GM21576 (cell line): ENCODE measurements at regions not wholly inside any gene's neighbourhood (a gene's known extent, or its start where the extent isn't known, plus 50 kb on each side); places are given as distances from the start of the nearest gene placed in this dataset.
"Not testable (repeated sequence)": the region's sequence is repeated elsewhere in the genome, so short reads cannot be mapped to it uniquely, and the experiment has no call there.

Experiments
- ATAC-seq: cut with Tn5 transposase; IDR thresholded peaks from one replicate; pipeline ENCODE4 v1.9.1; 2021; ENCODE audit warnings: mild to moderate bottlenecking, moderate library complexity; ENCODE audit not compliant: unreplicated experiment

DNA sequence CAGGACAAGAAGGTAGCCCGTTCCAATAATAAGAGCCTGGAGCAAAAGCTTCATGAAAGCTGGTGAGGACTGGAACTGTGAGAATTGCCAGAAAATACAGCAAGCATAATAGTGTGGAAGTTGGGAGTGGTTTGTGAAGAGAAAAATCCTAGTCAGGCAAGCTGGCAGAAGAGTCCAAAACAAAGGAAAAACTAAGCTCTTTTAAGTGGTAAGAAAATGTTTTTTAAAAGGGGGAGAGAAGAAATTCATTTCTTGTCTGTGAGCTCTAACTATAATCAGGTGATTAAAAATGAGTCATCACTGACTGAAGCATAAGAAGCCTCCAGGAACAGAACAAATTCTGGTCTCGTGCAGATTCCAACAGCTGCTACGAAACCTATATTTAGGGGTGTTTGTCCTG is 102.6 kb downstream of the CAAP1 start:
- no peak for ATAC-seq

DNA sequence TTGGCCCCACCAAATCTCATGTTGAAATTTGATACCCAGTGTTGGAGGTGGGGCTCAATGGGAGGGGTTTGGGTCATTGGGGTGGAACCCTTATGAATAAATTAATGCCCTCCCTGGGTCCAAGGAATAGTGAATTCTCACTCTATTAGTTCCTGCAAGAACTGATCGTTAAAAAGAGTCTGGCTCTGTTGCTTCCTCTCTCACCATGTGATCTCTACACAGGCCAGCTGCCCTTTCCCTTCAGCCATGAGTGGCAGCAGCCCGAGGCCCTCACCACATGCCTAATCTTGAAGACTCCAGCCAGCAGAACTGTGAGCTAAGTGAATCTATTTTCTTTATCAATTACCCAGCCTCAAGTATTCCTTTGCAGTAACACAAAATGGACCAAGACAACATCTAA is 106.0 kb downstream of the CAAP1 start:
- no peak for ATAC-seq

DNA sequence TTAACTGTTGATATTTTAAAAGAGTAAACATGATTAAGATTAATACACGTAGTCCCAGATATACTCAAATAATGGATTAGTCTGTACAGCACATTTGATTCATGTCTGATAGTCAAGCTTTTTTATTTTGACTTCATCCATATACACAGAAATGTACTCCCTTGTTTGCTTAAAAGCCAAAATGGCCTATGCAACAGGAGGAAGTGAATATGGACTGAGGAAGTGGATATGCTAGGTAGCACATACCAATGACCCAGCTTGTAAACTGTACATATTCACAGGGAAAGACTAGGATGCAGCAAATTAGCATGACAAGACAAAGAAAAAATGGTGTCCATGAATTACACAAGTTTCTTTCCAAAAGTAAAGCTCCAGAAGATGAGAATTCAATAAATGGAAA is 109.7 kb downstream of the CAAP1 start:
- no peak for ATAC-seq

DNA sequence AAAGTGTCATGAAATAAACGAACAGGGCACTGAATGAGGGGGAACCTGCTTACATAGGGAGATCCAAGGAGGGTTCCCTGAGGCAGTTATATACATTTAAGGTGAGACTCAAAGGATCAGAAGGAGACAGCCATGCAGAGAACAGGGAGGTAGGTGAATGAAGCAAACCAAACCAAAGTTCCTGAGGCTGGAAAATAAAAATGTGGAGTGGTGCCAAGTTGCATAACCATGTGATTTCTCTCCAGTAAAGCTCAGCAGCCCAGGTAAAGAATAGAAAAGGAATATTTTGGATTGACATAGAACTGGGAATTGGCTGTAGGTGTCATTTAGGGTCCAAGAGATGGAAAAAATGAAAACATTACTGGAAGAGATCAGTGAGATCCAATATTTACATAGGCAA is 110.7 kb downstream of the CAAP1 start:
- ATAC-seq = no peak

DNA sequence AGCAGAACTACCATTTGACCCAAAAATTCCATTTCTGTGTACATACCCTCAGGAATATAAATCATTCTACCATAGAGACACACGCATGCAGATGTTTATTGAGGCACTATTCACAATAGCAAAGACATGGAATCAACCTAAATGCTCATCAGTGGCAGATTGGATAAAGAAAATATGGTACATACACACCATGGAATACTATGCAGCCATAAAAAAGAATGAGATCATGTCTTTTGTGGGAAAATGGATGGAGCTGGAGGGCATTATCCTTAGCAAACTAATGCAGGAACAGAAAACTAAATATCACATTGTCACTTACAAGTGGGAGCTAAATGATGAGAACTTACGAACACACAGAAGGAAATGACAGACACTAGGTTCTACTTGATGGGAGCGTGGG is 112.3 kb downstream of the CAAP1 start:
- ATAC-seq = not testable (repeated sequence)

DNA sequence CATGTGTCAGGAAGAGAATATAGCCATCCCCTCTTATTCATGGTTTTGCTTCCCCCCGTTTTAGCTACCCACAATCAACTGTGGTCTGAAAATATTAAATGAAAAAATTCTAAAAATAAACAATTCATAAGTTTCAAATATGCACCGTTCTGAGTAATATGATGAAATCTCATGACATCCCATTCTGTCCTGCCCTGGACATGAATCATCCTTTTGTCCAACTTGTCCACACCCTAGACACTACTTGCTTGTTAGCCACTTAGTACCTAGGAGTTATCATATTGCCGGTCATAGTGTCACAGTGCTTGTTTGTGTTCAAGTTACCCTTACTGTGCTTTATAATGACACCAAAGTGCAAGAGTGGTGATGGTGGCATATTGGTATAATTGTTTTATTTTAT is 113.5 kb downstream of the CAAP1 start:
- ATAC-seq = no peak

DNA sequence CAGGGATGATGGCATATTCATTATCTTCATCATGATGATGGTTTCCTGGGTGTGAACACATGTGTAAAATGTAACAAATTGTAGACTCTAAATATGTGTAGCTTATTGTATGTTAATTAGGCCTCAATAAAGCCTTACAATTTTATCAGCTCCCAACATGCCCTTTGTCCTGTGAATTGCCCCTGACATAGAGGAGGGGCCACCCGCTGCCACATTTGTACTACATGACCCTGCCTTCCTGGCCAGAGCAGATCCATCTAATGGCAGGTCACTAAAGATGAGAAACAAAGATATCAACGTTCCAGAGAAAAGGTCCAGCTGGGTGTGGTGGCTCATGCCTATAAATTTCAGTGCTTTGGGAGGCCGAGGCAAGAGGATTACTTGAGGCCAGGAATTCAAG is 117.2 kb downstream of the CAAP1 start:
- no peak for ATAC-seq

DNA sequence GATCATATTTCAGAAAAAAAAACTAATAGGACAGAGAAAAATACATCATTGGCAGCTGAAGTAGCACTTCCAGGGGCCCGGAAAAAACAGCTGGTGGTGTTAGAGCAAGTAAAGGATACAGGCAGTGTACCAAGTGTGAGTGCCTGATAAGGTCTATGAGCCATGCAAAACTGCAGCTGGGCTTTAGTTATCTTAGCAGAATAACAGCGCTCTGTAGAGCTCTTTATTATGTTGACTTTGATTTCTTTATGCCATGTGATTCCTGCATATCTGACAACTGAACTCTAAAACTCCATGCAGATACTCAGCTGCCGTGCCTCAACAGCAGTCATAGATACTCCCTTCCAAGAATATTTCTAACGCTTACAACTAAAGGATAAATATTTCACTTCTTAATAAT is 119.5 kb downstream of the CAAP1 start:
- ATAC-seq = no peak

DNA sequence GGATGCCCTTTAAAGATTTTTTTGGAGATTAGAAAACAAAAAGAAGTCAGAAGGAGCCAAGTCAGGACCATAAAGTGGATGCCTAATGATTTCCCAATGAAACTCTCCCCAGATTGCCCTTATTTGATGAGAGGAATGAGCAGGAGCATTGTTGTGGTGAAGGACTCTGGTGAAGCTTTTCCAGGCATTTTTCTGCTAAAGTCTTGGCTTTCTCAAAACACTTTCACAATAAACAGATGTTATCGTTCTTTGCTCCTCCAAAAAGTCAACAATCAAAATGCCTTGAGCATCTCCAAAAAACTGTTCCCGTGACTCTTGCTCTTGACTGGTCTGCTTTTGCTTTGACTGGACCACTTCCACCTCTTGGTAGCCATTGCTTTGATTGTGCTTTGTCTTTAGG is 121.8 kb downstream of the CAAP1 start:
- no peak for ATAC-seq

DNA sequence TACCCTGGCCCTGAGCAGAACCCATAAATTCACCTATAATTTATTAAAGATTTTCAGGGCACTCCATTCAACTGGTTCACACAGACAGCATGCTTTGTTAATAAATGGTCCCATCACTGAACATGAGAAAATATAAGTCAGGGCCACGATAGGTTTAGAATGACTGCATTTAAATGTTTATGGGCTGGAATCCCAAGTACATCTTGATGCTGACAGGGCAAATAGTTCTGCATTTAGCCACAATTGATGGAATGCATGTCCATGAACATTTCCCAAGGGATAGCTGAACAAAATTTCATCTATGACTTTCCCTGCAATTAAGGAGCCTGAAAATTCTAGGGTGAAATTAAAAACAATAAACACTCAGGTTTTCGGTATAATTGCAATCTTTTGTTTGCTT is 124.5 kb downstream of the CAAP1 start:
- ATAC-seq = no peak

DNA sequence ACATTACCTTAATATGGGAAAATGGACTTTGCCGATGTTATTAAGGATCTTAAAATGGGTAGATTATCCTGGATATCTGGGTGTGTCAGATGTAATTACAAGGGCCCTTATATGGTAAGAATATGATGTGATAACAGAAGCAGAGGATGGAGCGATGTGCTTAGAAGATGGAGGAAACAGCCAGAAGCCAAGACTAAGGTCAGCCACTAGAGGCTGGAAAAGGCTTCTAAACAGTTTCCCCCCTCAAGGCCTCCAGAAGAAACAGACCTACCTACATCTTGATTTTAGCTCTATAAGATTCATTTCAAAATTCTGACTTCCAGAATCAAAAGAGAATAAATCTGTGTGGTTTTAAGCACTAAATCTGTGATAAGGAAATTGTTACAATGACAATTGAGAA is 131.9 kb downstream of the CAAP1 start:
- no peak for ATAC-seq

DNA sequence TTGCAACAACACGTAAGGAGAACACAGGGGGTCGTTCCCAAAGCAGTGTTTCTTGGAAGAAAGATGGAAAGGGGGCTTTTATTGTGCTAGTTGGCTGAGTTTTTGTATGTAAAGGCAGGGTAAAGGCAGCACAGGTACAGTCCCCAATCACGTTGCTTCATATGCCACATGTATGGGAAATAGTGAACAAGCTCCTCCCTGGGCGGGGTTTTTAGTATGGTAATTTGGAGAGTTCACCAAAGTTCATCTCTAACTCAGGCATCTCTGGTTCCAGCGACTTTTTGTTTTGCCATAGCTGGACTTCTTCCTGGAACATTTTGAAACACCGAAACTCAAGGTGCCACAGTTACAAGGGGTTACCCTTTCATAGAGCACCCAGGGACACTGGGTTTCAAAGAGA is 133.9 kb downstream of the CAAP1 start:
- no peak for ATAC-seq

DNA sequence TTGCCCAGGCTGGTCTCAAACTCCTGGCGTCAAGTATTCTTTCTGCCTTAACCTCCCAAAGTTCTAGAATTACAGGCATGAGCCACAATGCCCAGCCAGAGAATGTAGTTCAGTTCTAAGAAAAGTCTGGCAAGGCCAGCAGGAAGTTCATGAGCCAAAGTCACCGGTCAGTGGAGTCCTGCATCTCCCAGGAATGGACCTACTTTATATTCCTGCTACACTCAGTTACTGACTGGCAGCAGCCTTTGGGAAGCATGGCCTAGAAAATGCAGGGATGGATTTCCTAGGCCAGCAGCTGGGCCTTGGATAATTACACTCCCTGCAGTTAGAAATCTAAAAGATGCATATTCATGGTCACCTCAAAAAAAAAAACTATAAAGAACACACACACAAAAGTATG is 135.7 kb downstream of the CAAP1 start:
- ATAC-seq = no peak

DNA sequence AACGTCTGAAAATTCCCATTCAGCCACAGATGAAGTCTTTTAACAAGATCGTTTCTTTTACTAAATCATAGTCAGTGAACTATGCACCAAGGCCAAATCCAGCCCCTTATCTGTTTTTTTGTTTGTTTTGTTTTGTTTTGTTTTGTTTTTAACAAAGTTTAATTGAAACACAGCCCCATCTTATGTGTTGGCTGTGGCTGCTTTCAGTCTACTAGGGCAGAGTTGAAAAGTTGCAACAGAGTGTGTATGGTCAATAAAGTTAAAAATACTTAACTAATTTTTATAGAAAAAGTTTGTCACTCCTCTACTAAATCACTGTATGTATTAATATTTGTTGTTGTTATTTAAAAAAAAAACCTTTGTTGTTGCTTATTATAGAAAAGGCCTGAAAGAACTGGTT is 137.1 kb downstream of the CAAP1 start:
- ATAC-seq = no peak

DNA sequence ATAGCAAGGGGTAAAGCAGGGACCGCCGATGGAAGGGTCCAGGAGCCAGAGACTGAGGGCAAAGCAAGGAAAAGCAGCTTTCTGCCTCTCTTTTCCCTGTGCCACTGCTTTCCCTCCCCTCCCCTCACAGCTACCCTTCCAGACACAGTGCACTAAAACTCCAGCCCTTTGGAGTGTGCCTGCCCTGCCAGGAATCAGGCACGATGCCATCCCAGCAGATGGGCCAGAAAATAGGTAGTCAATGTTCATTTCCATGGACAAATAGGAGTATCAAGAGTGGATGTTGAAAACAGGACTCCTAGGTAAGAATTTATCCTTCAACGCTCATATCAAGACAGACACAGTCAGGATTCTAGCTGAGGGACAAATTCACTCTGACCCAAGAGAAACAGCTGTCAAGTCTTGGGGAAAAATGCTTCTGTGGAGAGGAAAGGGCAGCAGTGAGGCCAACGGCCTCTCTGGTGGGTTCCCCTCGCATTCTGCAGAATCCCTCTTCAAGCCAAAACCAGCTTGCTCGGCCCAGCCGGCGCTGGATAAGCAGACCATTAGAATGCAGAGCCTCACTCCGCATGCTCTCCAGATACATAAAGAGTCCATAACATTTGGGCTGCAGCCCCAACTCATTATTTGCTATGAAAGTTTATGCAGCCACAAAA is 138.0 kb downstream of the CAAP1 start:
- ATAC-seq = no peak

DNA sequence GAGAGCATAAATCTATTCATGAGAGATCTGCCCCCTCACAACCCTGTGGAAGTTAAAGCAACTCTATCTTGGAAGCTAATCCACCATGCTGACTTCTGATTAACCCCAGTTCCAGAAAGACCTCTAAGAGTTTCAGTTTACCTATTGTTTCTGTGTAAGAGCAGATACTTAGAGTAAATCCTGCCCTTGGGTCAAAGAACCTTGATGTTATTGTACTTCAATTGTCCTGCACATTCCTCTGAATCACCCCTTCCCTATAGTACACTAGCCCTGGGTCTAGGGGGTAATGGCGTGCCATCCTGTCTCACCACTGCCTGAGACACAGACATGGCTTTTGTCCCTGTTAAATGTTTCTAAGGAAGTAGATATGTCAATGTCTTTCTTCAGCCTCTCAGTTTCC is 138.6 kb downstream of the CAAP1 start:
- ATAC-seq = no peak

DNA sequence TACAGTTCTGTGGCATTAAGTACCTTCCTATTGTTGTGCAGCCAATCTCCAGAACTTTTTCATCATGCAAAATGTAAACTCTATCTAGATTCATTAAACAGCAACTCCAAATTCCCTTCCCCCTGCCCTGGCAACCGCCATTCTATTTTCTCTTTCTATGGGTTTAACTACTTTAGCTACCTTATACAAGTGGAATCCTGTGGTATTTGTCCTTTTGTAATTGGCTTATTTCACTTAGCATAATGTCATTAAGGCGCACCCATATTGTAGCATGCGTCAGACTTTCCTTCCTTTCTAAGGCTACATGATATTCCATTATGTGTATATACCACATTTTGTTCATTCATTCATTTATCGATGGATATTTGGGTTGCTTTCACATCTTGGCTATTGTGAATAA is 142.4 kb downstream of the CAAP1 start:
- ATAC-seq = no peak

DNA sequence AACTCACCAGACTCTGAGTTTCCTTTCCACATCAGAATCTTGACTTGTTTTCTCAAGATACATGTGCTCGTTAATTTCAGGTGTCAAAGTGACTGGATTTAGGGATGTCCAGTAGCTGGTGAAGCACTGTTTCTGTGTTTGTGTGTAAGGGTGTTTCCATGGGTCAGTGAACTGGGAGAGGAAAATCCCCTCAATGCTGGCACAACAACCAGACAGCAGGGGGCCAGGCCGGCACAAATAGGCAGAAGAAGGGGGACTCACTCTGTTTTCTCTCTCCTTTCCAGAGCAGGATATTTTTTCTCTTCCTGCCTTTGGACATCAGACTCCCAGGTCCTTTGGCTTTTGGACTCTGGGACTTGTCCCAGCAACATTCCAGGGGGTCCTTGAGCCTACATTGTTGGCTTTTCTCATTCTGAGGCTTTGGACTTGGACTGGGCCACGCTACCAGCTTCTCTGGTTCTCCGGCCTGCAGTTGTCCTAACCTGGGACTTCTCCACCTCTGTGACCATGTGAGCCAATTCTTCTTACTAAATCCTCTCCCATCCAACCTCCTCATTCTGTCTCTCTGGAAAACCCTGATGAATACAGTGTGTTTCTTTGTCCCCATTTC is 144.0 kb downstream of the CAAP1 start:
- no peak for ATAC-seq

DNA sequence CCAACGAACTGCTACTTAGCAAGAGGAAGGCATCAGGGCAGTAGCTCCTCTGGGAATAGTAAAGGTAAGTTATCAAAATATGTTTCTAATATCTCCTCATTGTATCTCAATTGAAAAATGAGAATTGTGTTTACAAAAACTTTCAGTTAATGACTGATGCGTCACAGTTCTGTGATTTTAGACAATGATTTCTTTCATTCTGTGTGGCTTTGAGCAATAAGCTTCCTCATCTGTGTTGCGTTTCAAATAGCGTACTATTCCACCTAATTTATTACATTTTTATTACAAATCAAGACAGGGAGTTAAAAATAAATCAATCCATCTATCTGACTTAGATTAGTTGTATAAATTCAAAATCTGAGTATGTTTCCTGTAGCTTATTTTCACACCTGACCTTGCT is 145.0 kb downstream of the CAAP1 start:
- no peak for ATAC-seq

DNA sequence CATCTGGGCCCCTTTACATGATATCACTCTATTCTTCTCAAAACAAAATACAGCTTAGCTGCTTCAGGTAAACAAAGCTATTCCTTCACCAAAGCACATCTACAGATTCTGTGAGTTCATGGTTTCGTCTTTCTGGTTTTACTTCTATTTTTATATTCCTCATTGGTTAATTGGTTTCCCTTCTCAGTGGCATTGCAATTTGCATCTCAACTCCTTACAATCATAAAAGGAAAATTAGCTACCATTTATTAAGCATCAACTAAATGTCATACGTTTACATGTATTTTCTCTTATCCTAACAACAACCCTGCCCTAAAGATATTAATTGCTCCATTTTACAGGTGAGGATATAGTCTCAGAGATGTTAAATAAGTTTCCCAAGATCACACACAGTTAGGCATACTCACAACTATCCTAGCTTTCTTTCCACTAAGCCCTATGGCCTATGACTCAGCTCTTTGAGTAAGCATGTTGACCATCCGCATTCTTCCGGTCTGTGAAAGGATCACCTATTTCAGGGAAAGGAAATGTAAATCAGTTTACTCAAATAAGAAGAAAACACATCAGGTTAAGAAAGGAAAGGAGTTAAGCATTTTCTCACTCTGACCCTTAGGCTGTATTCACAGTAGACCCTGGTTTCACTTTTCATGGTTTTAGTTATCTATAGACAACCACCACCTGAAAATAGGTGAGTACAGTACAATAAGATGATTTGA is 146.1 kb downstream of the CAAP1 start:
- peak; percentile 83 for ATAC-seq

DNA sequence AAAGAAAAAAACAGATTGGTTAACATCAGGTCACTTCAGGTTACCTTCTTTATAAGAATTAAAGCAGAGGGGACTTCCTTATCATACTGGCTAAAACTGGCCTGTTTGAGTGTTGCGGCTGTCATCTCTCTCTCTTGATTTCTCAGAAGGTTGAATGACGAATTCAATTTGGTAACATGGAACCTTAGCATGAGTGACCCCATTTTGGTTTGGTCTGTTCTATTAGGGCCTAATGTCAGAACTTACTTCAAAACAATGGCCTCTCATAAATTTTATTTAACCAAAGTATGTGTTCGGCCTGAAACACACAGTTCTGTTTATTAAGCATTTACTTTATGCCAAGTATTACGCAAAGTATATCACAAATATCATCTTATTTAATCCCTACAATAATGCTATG is 147.5 kb downstream of the CAAP1 start:
- no peak for ATAC-seq

DNA sequence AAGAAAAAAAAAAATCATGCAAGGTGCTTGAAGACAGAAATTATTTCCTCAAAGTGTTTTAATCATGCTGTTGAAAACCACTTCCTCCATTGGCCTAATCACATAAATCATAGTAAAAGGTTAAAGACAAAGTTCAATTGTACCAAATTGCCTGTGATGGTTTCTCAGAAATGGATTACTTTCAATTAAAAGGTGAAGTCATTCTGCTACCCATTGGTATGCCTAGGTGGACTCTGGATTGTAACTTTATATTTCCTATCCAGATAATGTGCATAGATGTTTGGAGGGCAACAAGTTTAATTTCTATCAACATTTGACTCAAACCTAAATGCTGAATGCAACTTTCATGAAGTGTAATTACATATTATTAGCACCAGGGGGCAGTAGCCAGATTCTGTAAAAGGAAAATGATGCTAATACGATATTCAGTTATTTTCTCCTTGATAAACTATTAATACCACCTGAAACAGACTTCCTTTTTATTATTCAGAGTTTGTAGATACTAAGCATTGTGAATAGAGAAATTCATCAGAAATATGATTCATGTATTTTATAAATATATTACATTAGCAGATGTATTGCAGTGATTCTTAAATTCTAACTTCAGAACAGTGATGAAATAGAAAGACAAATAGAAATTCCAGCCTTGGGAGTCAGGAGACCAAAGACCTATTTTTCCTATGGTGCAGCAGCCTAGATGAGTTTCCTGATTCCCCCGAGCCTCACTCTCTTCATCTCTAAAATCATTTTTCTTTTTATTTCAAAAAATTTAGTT is 148.2 kb downstream of the CAAP1 start:
- ATAC-seq = no peak
